K562 (cell line): ENCODE measurements at regions not wholly inside any gene's neighbourhood (a gene's known extent, or its start where the extent isn't known, plus 50 kb on each side); places are given as distances from the start of the nearest gene placed in this dataset.

Experiments used
- ATAC-seq: fragments of 200-7000 bp; cut with Tn5 transposase; 3 replicates; pipeline ENCODE4 v1.9.1; 2020; ENCODE audit warnings: moderate library complexity
- BruUV-seq: library from RNA; stranded (reverse); fragments of 400-500 nt; replicated peaks from 2 replicates; lab custom pipeline; 2021; lab: Mats Ljungman, UMichigan
- CTCF ChIA-PET: fragments of 300-600 bp; formaldehyde crosslinking; extraction: SDS; loops from one replicate; lab custom pipeline; 2021; ENCODE audit warnings: low intra/inter-chr PET ratio; lab: Yijun Ruan, JAX
- POLR2A ChIA-PET: fragments of 300-600, 350-650 bp; sonication (Branson Sonifier 250); formaldehyde crosslinking; extraction: SDS; loops from one replicate; lab custom pipeline; 2021; ENCODE audit warnings: antibody characterized with exemption, inconsistent platforms; lab: Yijun Ruan, JAX
- DNase-seq, 4 experiments: peaks; one replicate each; pipeline versions ENCODE4 v3.0.0 to v3.0.0-alpha.2; 2011 to 2018; ENCODE audit warnings: low spot score in 3 of 4, mixed read lengths in 3 of 4; ENCODE audit errors: extremely low read depth in 1 of 4
- FAIRE-seq: peaks from 2 replicates; lab custom pipeline; 2011; peaks lifted over from hg19 to GRCh38; lab: Jason Lieb, UNC
- H2AFZ ChIP-seq: 2 replicates; pipeline ENCODE4 v1.6.0; 2011; ENCODE audit warnings: low read depth, low read length, control low read depth, inconsistent platforms
- H3K27ac ChIP-seq: fragments of 200-600 bp; 3 replicates; pipeline ENCODE4 v1.8.0; 2011; ENCODE audit warnings: low read depth, mild to moderate bottlenecking, control low read depth, inconsistent platforms, low read length, moderate library complexity, mixed read lengths; ENCODE audit errors: extremely low read depth
- H3K27me3 ChIP-seq, 2 experiments: fragments of 300-600 bp in 1 of 2; 2 replicates in 1 of 2; 3 replicates in 1 of 2; pipeline versions ENCODE4 v1.6.0 to v1.8.0; 2011; ENCODE audit warnings: inconsistent platforms in 2 of 2, low read length in 2 of 2, mild to moderate bottlenecking in 1 of 2, mixed read lengths in 1 of 2, moderate library complexity in 1 of 2; ENCODE audit not compliant: control insufficient read depth in 2 of 2, insufficient read depth in 2 of 2
- H3K36me3 ChIP-seq: fragments of 300-600 bp; 3 replicates; pipeline ENCODE4 v1.8.0; 2011; ENCODE audit warnings: mild to moderate bottlenecking, low read length, inconsistent platforms; ENCODE audit not compliant: control insufficient read depth, insufficient read depth
- H3K4me1 ChIP-seq, 2 experiments: fragments of 200-600 bp in 1 of 2; replicated peaks in 1 of 2; 2 replicates in 1 of 2; 3 replicates in 1 of 2; pipeline versions ENCODE4 v1.5.1 to v1.8.0; 2011; ENCODE audit warnings: inconsistent platforms in 2 of 2, low read length in 2 of 2, mild to moderate bottlenecking in 1 of 2, mixed read lengths in 1 of 2, moderate library complexity in 1 of 2; ENCODE audit not compliant: control insufficient read depth in 2 of 2, insufficient read depth in 2 of 2
- H3K4me2 ChIP-seq: 2 replicates; pipeline ENCODE4 v1.6.1; 2011; ENCODE audit warnings: low read length, control low read depth, inconsistent platforms, mixed read lengths; ENCODE audit not compliant: insufficient read depth
- H3K4me3 ChIP-seq: fragments of 200-600 bp; sonication (generic), shearing (Covaris generic); 2 replicates; pipeline ENCODE4 v1.5.1; 2016; ENCODE audit warnings: control low read depth, inconsistent platforms
- H3K79me2 ChIP-seq: fragments of 200-600 bp; 3 replicates; pipeline ENCODE4 v1.8.0; 2011; ENCODE audit warnings: low read length, inconsistent platforms; ENCODE audit not compliant: control insufficient read depth, insufficient read depth
- H3K9ac ChIP-seq, 2 experiments: 2 replicates each; pipeline versions ENCODE4 v1.6.0 to v1.6.1; 2011; ENCODE audit warnings: low read depth in 2 of 2, low read length in 2 of 2, control low read depth in 1 of 2, inconsistent platforms in 1 of 2, mild to moderate bottlenecking in 1 of 2, mixed read lengths in 1 of 2; ENCODE audit not compliant: insufficient read depth in 1 of 2
- H3K9me1 ChIP-seq: one replicate; pipeline ENCODE4 v1.6.0; 2011; ENCODE audit warnings: inconsistent platforms, mild to moderate bottlenecking, low read length, moderate library complexity; ENCODE audit not compliant: control insufficient read depth, insufficient read depth
- H3K9me3 ChIP-seq: replicated peaks from 2 replicates; pipeline ENCODE4 v1.5.1; 2011; ENCODE audit warnings: low read depth, low read length, inconsistent platforms; ENCODE audit not compliant: control insufficient read depth, insufficient read depth
- H4K20me1 ChIP-seq: replicated peaks from 2 replicates; pipeline ENCODE4 v1.6.1; 2011; ENCODE audit warnings: low read length, inconsistent platforms, mixed read lengths; ENCODE audit not compliant: control insufficient read depth, insufficient read depth
- FIP1L1 ChIP-seq: fragments of 200-400 bp; formaldehyde crosslinking; IDR thresholded peaks from 2 replicates; pipeline ENCODE4 v1.6.1; 2018; ENCODE audit warnings: mild to moderate bottlenecking, low read depth, low read length; ENCODE audit not compliant: poor library complexity, severe bottlenecking
- GTF2E2 ChIP-seq: fragments of 200-800 bp; sonication (Bioruptor generic); IDR thresholded peaks from 2 replicates; pipeline ENCODE4 v1.6.1; 2016; ENCODE audit warnings: missing genetic modification characterization, missing compliant biosample characterization
- HNRNPK ChIP-seq: fragments of 200-400 bp; formaldehyde crosslinking; IDR thresholded peaks from one replicate; pipeline ENCODE4 v1.6.1; 2018; ENCODE audit warnings: mild to moderate bottlenecking, low read depth, low read length; ENCODE audit not compliant: poor library complexity, severe bottlenecking
- HSF4 ChIP-seq: fragments of 250-450 bp; sonication (Bioruptor Pico); IDR thresholded peaks from 2 replicates; pipeline ENCODE4 v2.1.2; 2022; ENCODE audit warnings: mild to moderate bottlenecking, moderate library complexity, borderline replicate concordance
- MYNN ChIP-seq, 2 experiments: sonication (generic); formaldehyde crosslinking in 1 of 2; IDR thresholded peaks; 2 replicates each; pipeline versions ENCODE4 v1.5.0 to v1.6.1; 2016 to 2020; ENCODE audit warnings: antibody characterized with exemption in 1 of 2, missing genetic modification reagents in 1 of 2
- NCOA4 ChIP-seq: fragments of 450-650 bp; IDR thresholded peaks from 2 replicates; pipeline ENCODE4 v1.6.1; 2018; ENCODE audit warnings: mild to moderate bottlenecking; ENCODE audit not compliant: partially characterized antibody
- NFIC ChIP-seq: fragments of 450-650 bp; IDR thresholded peaks from 2 replicates; pipeline ENCODE4 v1.6.1; 2017; ENCODE audit warnings: mild to moderate bottlenecking, inconsistent platforms
- NR1H2 ChIP-seq: sonication (generic); formaldehyde crosslinking; IDR thresholded peaks from 2 replicates; pipeline ENCODE4 v1.4.0; 2020; ENCODE audit warnings: mild to moderate bottlenecking, missing genetic modification reagents
- RBM25 ChIP-seq: fragments of 200-400 bp; formaldehyde crosslinking; IDR thresholded peaks from 2 replicates; pipeline ENCODE4 v1.6.1; 2018; ENCODE audit warnings: low read length, low read depth, moderate library complexity; ENCODE audit not compliant: severe bottlenecking
- TFAP4 ChIP-seq: sonication (generic); formaldehyde crosslinking; IDR thresholded peaks from 2 replicates; pipeline ENCODE4 v1.8.0; 2022; ENCODE audit warnings: missing genetic modification reagents, mild to moderate bottlenecking, moderate library complexity, borderline replicate concordance
- THAP7 ChIP-seq: fragments of 250-450 bp; sonication (Bioruptor Pico); IDR thresholded peaks from 2 replicates; pipeline ENCODE4 v1.5.0; 2021
- ZFPM2 ChIP-seq: fragments of 250-450 bp; sonication (Bioruptor Pico); IDR thresholded peaks from 2 replicates; pipeline ENCODE4 v1.5.1; 2022; ENCODE audit warnings: mild to moderate bottlenecking
- ZNF253 ChIP-seq: fragments of 250-450 bp; sonication (Bioruptor Pico); conservative IDR thresholded peaks from 2 replicates; pipeline ENCODE4 v1.6.1; 2021; ENCODE audit warnings: mild to moderate bottlenecking
- ZNF316 ChIP-seq: fragments of 450-650 bp; IDR thresholded peaks from 2 replicates; pipeline ENCODE4 v1.6.1; 2016
- ZNF318 ChIP-seq, 2 experiments: fragments of 450-650 bp; IDR thresholded peaks; 2 replicates each; pipeline ENCODE4 v1.6.1; 2016; ENCODE audit warnings: mild to moderate bottlenecking in 2 of 2, borderline replicate concordance in 1 of 2, low read depth in 1 of 2, moderate library complexity in 1 of 2
- WGBS: fragments of 100-300 bp; shearing (Covaris generic); methylation state at CpG from one replicate; pipeline ENCODE4 v1.1.6; 2016; ENCODE audit warnings: low coverage, mixed read lengths; ENCODE audit not compliant: insufficient coverage; ENCODE audit errors: missing lambda C conversion rate; 5-methylcytosine and 5-hydroxymethylcytosine counted together
- in situ Hi-C: fragments of 300-500 bp; cut with MboI; formaldehyde crosslinking; loops from 4 replicates; pipeline ENCODE4 v1.15.0; 2018; ENCODE audit warnings: inconsistent platforms, mixed read lengths
- intact Hi-C: fragments of 100-400 bp; cut with micrococcal nuclease; formaldehyde crosslinking; loops from 2 replicates; pipeline ENCODE4 v1.14.2; 2022

- no TSS peak for BruUV-seq
- Histone ChIP-seq H3K36me3 (no peaks in the 10 kb centered on the region), H2AFZ (no peak overlapping the region), H3K4me3 (no peak overlapping the region), H3K9me3 (no peaks in the 10 kb centered on the region), H3K27ac (no peak overlapping the region), H3K9ac (no peak overlapping the region), H4K20me1 (no peaks in the 10 kb centered on the region), H3K4me1 (no peaks in the 10 kb centered on the region), H3K79me2 (no peaks in the 10 kb centered on the region), H3K27me3 (no peaks in the 10 kb centered on the region), H3K9me1 (no peaks in the 10 kb centered on the region), H3K4me2 (no peak overlapping the region)
- DNase-seq (no peak), ATAC-seq (no peak), FAIRE-seq (no peak)
- POLR2A ChIA-PET = no interaction called here
- WGBS = 0% methylated on average over 3 of the region's 3 CpGs
- intact Hi-C loops (no loop called here), in situ Hi-C loops (no loop called here)
- CTCF ChIA-PET = no interaction called here
- no peak for TF ChIP-seq ZNF316
- no peak for TF ChIP-seq MYNN (IDR thresholded peaks at IDR 0.05)
- TF ChIP-seq MYNN (CRISPR knock-in tag; IDR thresholded peaks at IDR 0.05) = no peak
- no peak for TF ChIP-seq ZFPM2 (CRISPR knock-in tag)
- TF ChIP-seq GTF2E2 (tag) = no peak
- TF ChIP-seq HNRNPK = no peak
- no peak for TF ChIP-seq NR1H2 (CRISPR knock-in tag)
- TF ChIP-seq NCOA4 = no peak
- no peak for TF ChIP-seq TFAP4 (CRISPR knock-in tag)
- TF ChIP-seq ZNF318 (IDR thresholded peaks at IDR 0.05; ENCODE audit: borderline replicate concordance in 1 of 2, low read depth in 1 of 2) = no peak
- TF ChIP-seq NFIC = no peak
- TF ChIP-seq FIP1L1 = no peak
- TF ChIP-seq THAP7 (CRISPR knock-in tag) = no peak
- TF ChIP-seq ZNF253 = no peak
- no peak for TF ChIP-seq HSF4 (CRISPR knock-in tag)
- TF ChIP-seq RBM25 = no peak
Measured at GRCh38 chr19:27929399-27929798, 1283.6 kb downstream of the UQCRFS1 start.
